Activated CD8-positive, alpha-beta memory T cell treated with anti-CD3 and anti-CD28 coated beads, Interleukin-2, amount 50 U/mL, for 24 hours (primary cell): ENCODE measurements at regions not wholly inside any gene's neighbourhood (a gene's known extent, or its start where the extent isn't known, plus 50 kb on each side); places are given as distances from the start of the nearest gene placed in this dataset.
"Not testable (repeated sequence)": the region's sequence is repeated elsewhere in the genome, so short reads cannot be mapped to it uniquely, and the experiment has no call there.

Experiments
- DNase-seq: peaks from one replicate; pipeline ENCODE4 v3.0.0-alpha.2; 2020; ENCODE audit errors: extremely low read depth

GRCh38 chr3:101913168-101913567 is 63.9 kb downstream of the NFKBIZ start:
- DNase-seq: no peak

- not testable (repeated sequence) for DNase-seq
Observed at GRCh38 chr3:101917761-101918160, 68.4 kb downstream of the NFKBIZ start.

GRCh38 chr3:101922151-101922725 is 72.9 kb downstream of the NFKBIZ start:
- DNase-seq: not testable (repeated sequence)

- DNase-seq: not testable (repeated sequence)
Observed at GRCh38 chr3:101924621-101925020, 75.3 kb downstream of the NFKBIZ start.

- DNase-seq: not testable (repeated sequence)
Observed at GRCh38 chr3:101925124-101925523, 75.8 kb downstream of the NFKBIZ start.

GRCh38 chr3:101925564-101925963 is 76.2 kb downstream of the NFKBIZ start:
- no peak for DNase-seq

- no peak for DNase-seq
Observed at GRCh38 chr3:101926594-101927105, 77.3 kb downstream of the NFKBIZ start.

- no peak for DNase-seq
Observed at GRCh38 chr3:101928890-101929289, 79.6 kb downstream of the NFKBIZ start.

- no peak for DNase-seq
Observed at GRCh38 chr3:101931081-101931480, 81.8 kb downstream of the NFKBIZ start.

GRCh38 chr3:101932326-101933068 is 83.2 kb downstream of the NFKBIZ start:
- no peak for DNase-seq

- DNase-seq: no peak
Observed at GRCh38 chr3:101936419-101937356, 87.4 kb downstream of the NFKBIZ start.

GRCh38 chr3:101938262-101938847 is 89.0 kb downstream of the NFKBIZ start:
- no peak for DNase-seq

GRCh38 chr3:101939361-101940049 is 90.2 kb downstream of the NFKBIZ start:
- no peak for DNase-seq

- no peak for DNase-seq
Observed at GRCh38 chr3:101940521-101941317, 91.4 kb downstream of the NFKBIZ start.

- DNase-seq: no peak
Observed at GRCh38 chr3:101941318-101942040, 92.2 kb downstream of the NFKBIZ start.

- no peak for DNase-seq
Observed at GRCh38 chr3:101942356-101942755, 93.0 kb downstream of the NFKBIZ start.

- DNase-seq: no peak
Observed at GRCh38 chr3:101943029-101943428, 93.7 kb downstream of the NFKBIZ start.

- DNase-seq: no peak
Observed at GRCh38 chr3:101944308-101944707, 95.0 kb downstream of the NFKBIZ start.

GRCh38 chr3:101945980-101946379 is 96.7 kb downstream of the NFKBIZ start:
- no peak for DNase-seq

GRCh38 chr3:101946906-101947305 is 97.6 kb downstream of the NFKBIZ start:
- DNase-seq: no peak
